IMR-90 (cell line): ENCODE measurements at regions not wholly inside any gene's neighbourhood (a gene's known extent, or its start where the extent isn't known, plus 50 kb on each side); places are given as distances from the start of the nearest gene placed in this dataset.

Experiments used
- ATAC-seq: fragments of 200-7000 bp; cut with Tn5 transposase; 2 replicates; pipeline ENCODE4 v1.9.1; 2020; ENCODE audit warnings: low read depth, mild to moderate bottlenecking, moderate library complexity
- BruUV-seq: library from RNA; stranded (reverse); fragments of 400-500 nt; replicated peaks from 2 replicates; lab custom pipeline; 2021; lab: Mats Ljungman, UMichigan
- CTCF ChIA-PET: fragments of 300-600 bp; formaldehyde crosslinking; extraction: SDS; loops from one replicate; lab custom pipeline; 2021; ENCODE audit warnings: antibody characterized with exemption; lab: Yijun Ruan, JAX
- POLR2A ChIA-PET: fragments of 300-600 bp; sonication (Branson Sonifier 250); formaldehyde crosslinking; loops from one replicate; lab custom pipeline; 2022; ENCODE audit warnings: antibody characterized with exemption; ENCODE audit not compliant: unreplicated experiment; lab: Charles Lee
- DNase-seq: peaks from one replicate; pipeline ENCODE4 v3.0.0; 2013
- H2AFZ ChIP-seq: replicated peaks from 2 replicates; pipeline ENCODE3; 2013; ENCODE audit warnings: low read length, mild to moderate bottlenecking; ENCODE audit not compliant: poor library complexity
- H2AK5ac ChIP-seq: 2 replicates; pipeline ENCODE4 v1.6.1; 2013; ENCODE audit warnings: low read depth, low read length, inconsistent platforms
- H2AK9ac ChIP-seq: replicated peaks from 2 replicates; pipeline ENCODE3; 2013; ENCODE audit warnings: mild to moderate bottlenecking, low read depth, low read length, moderate library complexity; ENCODE audit not compliant: poor library complexity
- H2BK120ac ChIP-seq: 2 replicates; pipeline ENCODE4 v1.6.1; 2013; ENCODE audit warnings: low read depth, low read length, inconsistent platforms
- H2BK15ac ChIP-seq: 3 replicates; pipeline ENCODE4 v1.6.1; 2013; ENCODE audit warnings: low read depth, low read length, inconsistent platforms
- H2BK20ac ChIP-seq: 2 replicates; pipeline ENCODE4 v1.6.1; 2013; ENCODE audit warnings: low read depth, mild to moderate bottlenecking, inconsistent platforms, low read length, moderate library complexity
- H2BK5ac ChIP-seq: 2 replicates; pipeline ENCODE4 v1.6.1; 2013; ENCODE audit warnings: mild to moderate bottlenecking, low read depth, low read length, inconsistent platforms; ENCODE audit not compliant: poor library complexity, severe bottlenecking
- H3K14ac ChIP-seq: replicated peaks from 2 replicates; pipeline ENCODE4 v1.6.1; 2013; ENCODE audit warnings: low read depth, low read length, inconsistent platforms
- H3K18ac ChIP-seq: 2 replicates; pipeline ENCODE4 v1.6.1; 2013; ENCODE audit warnings: low read depth, low read length, control low read depth
- H3K23ac ChIP-seq: 2 replicates; pipeline ENCODE4 v1.6.1; 2013; ENCODE audit warnings: low read depth, low read length, inconsistent platforms
- H3K27ac ChIP-seq: 2 replicates; pipeline ENCODE4 v1.5.1; 2013; ENCODE audit warnings: mild to moderate bottlenecking, control low read depth, low read length; ENCODE audit not compliant: insufficient read depth
- H3K27me3 ChIP-seq: 2 replicates; pipeline ENCODE4 v1.6.1; 2013; ENCODE audit warnings: low read length; ENCODE audit not compliant: control insufficient read depth, insufficient read depth
- H3K36me3 ChIP-seq: 2 replicates; pipeline ENCODE4 v1.6.1; 2013; ENCODE audit warnings: low read length, mixed read lengths; ENCODE audit not compliant: control insufficient read depth, insufficient read depth
- H3K4ac ChIP-seq: 2 replicates; pipeline ENCODE4 v1.6.1; 2013; ENCODE audit warnings: low read depth, low read length, inconsistent platforms
- H3K4me1 ChIP-seq: 2 replicates; pipeline ENCODE4 v1.6.1; 2013; ENCODE audit warnings: low read length, mixed read lengths; ENCODE audit not compliant: control insufficient read depth, insufficient read depth
- H3K4me2 ChIP-seq: 2 replicates; pipeline ENCODE4 v1.6.1; 2013; ENCODE audit warnings: low read depth, mild to moderate bottlenecking, control low read depth, low read length, moderate library complexity
- H3K4me3 ChIP-seq: 2 replicates; pipeline ENCODE4 v1.5.1; 2013; ENCODE audit warnings: low read depth, mild to moderate bottlenecking, control low read depth, low read length, moderate library complexity; ENCODE audit not compliant: insufficient read depth
- H3K56ac ChIP-seq: 2 replicates; pipeline ENCODE4 v1.6.1; 2013; ENCODE audit warnings: low read length, inconsistent platforms; ENCODE audit not compliant: insufficient read depth; ENCODE audit errors: extremely low read depth
- H3K79me1 ChIP-seq, 2 experiments: 2 replicates each; pipeline ENCODE4 v1.6.1; 2013; ENCODE audit warnings: low read length in 2 of 2, inconsistent platforms in 1 of 2, low read depth in 1 of 2
- H3K9ac ChIP-seq: 2 replicates; pipeline ENCODE4 v1.6.1; 2013; ENCODE audit warnings: low read depth, low read length, control low read depth
- H3K9me1 ChIP-seq: 2 replicates; pipeline ENCODE4 v1.6.1; 2013; ENCODE audit warnings: low read length, inconsistent platforms; ENCODE audit not compliant: insufficient read depth
- H3K9me3 ChIP-seq: 2 replicates; pipeline ENCODE4 v1.6.1; 2013; ENCODE audit warnings: low read length; ENCODE audit not compliant: control insufficient read depth, insufficient read depth
- H4K20me1 ChIP-seq: 2 replicates; pipeline ENCODE4 v1.6.1; 2013; ENCODE audit warnings: low read length, inconsistent platforms; ENCODE audit not compliant: insufficient read depth
- H4K5ac ChIP-seq: 2 replicates; pipeline ENCODE4 v1.6.1; 2013; ENCODE audit warnings: mild to moderate bottlenecking, low read depth, low read length, control low read depth
- H4K8ac ChIP-seq, 2 experiments: 2 replicates each; pipeline ENCODE4 v1.6.1; 2013; ENCODE audit warnings: low read depth in 2 of 2, low read length in 2 of 2, control low read depth in 1 of 2, inconsistent platforms in 1 of 2
- H4K91ac ChIP-seq: 2 replicates; pipeline ENCODE4 v1.6.1; 2013; ENCODE audit warnings: low read depth, low read length, inconsistent platforms; ENCODE audit not compliant: insufficient read depth
- CEBPB ChIP-seq: IDR thresholded peaks from 2 replicates; pipeline ENCODE4 v1.6.1; 2012; ENCODE audit warnings: low read depth, low read length, improper control_type of control experiment
- MAZ ChIP-seq: IDR thresholded peaks from 2 replicates; pipeline ENCODE4 v1.6.1; 2012; ENCODE audit warnings: low read depth, mild to moderate bottlenecking, low read length, improper control_type of control experiment, moderate library complexity, borderline replicate concordance
- RFX5 ChIP-seq: IDR thresholded peaks from 2 replicates; pipeline ENCODE4 v1.8.0; 2012; ENCODE audit warnings: low read depth, mild to moderate bottlenecking, low read length, moderate library complexity
- SMC3 ChIP-seq: fragments of 150-350 bp; IDR thresholded peaks from 2 replicates; pipeline ENCODE4 v1.6.1; 2016; ENCODE audit warnings: low read depth, mild to moderate bottlenecking, antibody characterized with exemption, low read length, moderate library complexity
- dilution Hi-C: fragments of 300-500 bp; cut with HindIII; formaldehyde crosslinking; loops from one replicate; pipeline ENCODE4 v1.14.3; 2018; ENCODE audit warnings: low sequenced_read_pairs; ENCODE audit not compliant: unreplicated experiment
- in situ Hi-C: fragments of 300-500 bp; cut with MboI; formaldehyde crosslinking; loops from 3 replicates; pipeline ENCODE4 v1.14.3; 2019; ENCODE audit warnings: low sequenced_read_pairs, inconsistent platforms, mixed read lengths
- intact Hi-C: fragments of 100-400 bp; cut with micrococcal nuclease; formaldehyde crosslinking; loops from 2 replicates; pipeline ENCODE4 v1.10.0; 2022

GRCh38 chr12:98178126-98178525 is 337.3 kb upstream of the TMPO start:
- CTCF ChIA-PET: no interaction called here
- Histone ChIP-seq H2BK20ac (no peak overlapping the region), H3K23ac (no peak overlapping the region), H3K4ac (no peak overlapping the region), H3K27ac (no peak overlapping the region), H3K36me3 (no peaks in the 10 kb centered on the region), H3K4me2 (no peak overlapping the region), H3K79me1 (no peaks in the 10 kb centered on the region), H3K14ac (no peak overlapping the region), H3K4me1 (no peaks in the 10 kb centered on the region), H4K8ac (no peak overlapping the region), H2BK120ac (no peak overlapping the region), H2BK15ac (no peak overlapping the region), H2AK9ac (no peak overlapping the region), H3K56ac (no peak overlapping the region), H3K4me3 (no peak overlapping the region), H4K91ac (no peak overlapping the region), H3K9me1 (no peaks in the 10 kb centered on the region), H4K20me1 (no peaks in the 10 kb centered on the region), H2AK5ac (no peak overlapping the region), H2BK5ac (no peak overlapping the region), H3K9ac (no peak overlapping the region), H4K5ac (no peak overlapping the region), H2AFZ (no peak overlapping the region), H3K9me3 (no peaks in the 10 kb centered on the region), H3K27me3 (no peaks in the 10 kb centered on the region), H3K18ac (no peak overlapping the region)
- dilution Hi-C loops (no loop called here), in situ Hi-C loops (no loop called here), intact Hi-C loops (no loop called here)
- no TSS peak for BruUV-seq
- no peak for ATAC-seq
- POLR2A ChIA-PET: no interaction called here
- TF ChIP-seq SMC3 (no peak), CEBPB (no peak), MAZ (no peak), RFX5 (no peak)
- no peak for DNase-seq
